ENCODE measurements at regions not wholly inside any gene's neighbourhood (a gene's known extent, or its start where the extent isn't known, plus 50 kb on each side); places are given as distances from the start of the nearest gene placed in this dataset.

GRCh38 chr15:66938114-66938830 lies 127.1 kb upstream of the SMAD3 start:
- TF ChIP-seq EGR1 (IDR thresholded peaks at IDR 0.05) (no peak), USF1 (IDR thresholded peaks at IDR 0.05) (peak; percentile 76)

GRCh38 chr15:66939016-66939415 lies 126.4 kb upstream of the SMAD3 start:
- TF ChIP-seq CREB1 (IDR thresholded peaks at IDR 0.05; ENCODE audit: low read depth) (no peak), NFIC (IDR thresholded peaks at IDR 0.05) (no peak), USF1 (IDR thresholded peaks at IDR 0.05) (no peak), RAD21 (IDR thresholded peaks at IDR 0.05; ENCODE audit: low read depth) (no peak), CEBPB (IDR thresholded peaks at IDR 0.05) (no peak), MAX (IDR thresholded peaks at IDR 0.05) (no peak), EP300 (IDR thresholded peaks at IDR 0.05; ENCODE audit: borderline replicate concordance) (no peak), ZBTB7A (IDR thresholded peaks at IDR 0.05; ENCODE audit: low read depth) (no peak), EGR1 (IDR thresholded peaks at IDR 0.05) (no peak), YY1 (IDR thresholded peaks at IDR 0.05; ENCODE audit: low read depth) (no peak)

GRCh38 chr15:66939451-66940023 lies 125.9 kb upstream of the SMAD3 start:
- no peak for TF ChIP-seq CEBPB (IDR thresholded peaks at IDR 0.05)
- no peak for TF ChIP-seq CREB1 (IDR thresholded peaks at IDR 0.05; ENCODE audit: low read depth)
- no peak for TF ChIP-seq YY1 (IDR thresholded peaks at IDR 0.05; ENCODE audit: low read depth)
- no peak for TF ChIP-seq MAX (IDR thresholded peaks at IDR 0.05)
- TF ChIP-seq NFIC (IDR thresholded peaks at IDR 0.05), result no peak
- no peak for TF ChIP-seq REST (IDR thresholded peaks at IDR 0.05; ENCODE audit: low read depth)
- no peak for TF ChIP-seq ZBTB7A (IDR thresholded peaks at IDR 0.05; ENCODE audit: low read depth)
- TF ChIP-seq EGR1 (IDR thresholded peaks at IDR 0.05), result no peak
- no peak for TF ChIP-seq TAF1 (IDR thresholded peaks at IDR 0.05; ENCODE audit: low read depth)
- TF ChIP-seq EP300 (IDR thresholded peaks at IDR 0.05; ENCODE audit: borderline replicate concordance), result no peak
- TF ChIP-seq USF1 (IDR thresholded peaks at IDR 0.05), result no peak
- no peak for TF ChIP-seq RAD21 (IDR thresholded peaks at IDR 0.05; ENCODE audit: low read depth)
- no peak for TF ChIP-seq TEAD4 (IDR thresholded peaks at IDR 0.05)
- TF ChIP-seq TCF12 (IDR thresholded peaks at IDR 0.05; ENCODE audit: low read depth), result no peak
- TF ChIP-seq FOXM1 (IDR thresholded peaks at IDR 0.05; ENCODE audit: borderline replicate concordance, low read depth), result no peak

GRCh38 chr15:66940368-66940767 lies 125.0 kb upstream of the SMAD3 start:
- TF ChIP-seq TCF12 (IDR thresholded peaks at IDR 0.05; ENCODE audit: low read depth), result no peak
- no peak for TF ChIP-seq YY1 (IDR thresholded peaks at IDR 0.05; ENCODE audit: low read depth)
- no peak for TF ChIP-seq EP300 (IDR thresholded peaks at IDR 0.05; ENCODE audit: borderline replicate concordance)
- no peak for TF ChIP-seq CEBPB (IDR thresholded peaks at IDR 0.05)
- TF ChIP-seq EGR1 (IDR thresholded peaks at IDR 0.05), result no peak
- TF ChIP-seq TAF1 (IDR thresholded peaks at IDR 0.05; ENCODE audit: low read depth), result no peak

GRCh38 chr15:66941108-66941711 lies 124.2 kb upstream of the SMAD3 start:
- TF ChIP-seq ZBTB7A (IDR thresholded peaks at IDR 0.05; ENCODE audit: low read depth) (no peak), MAX (IDR thresholded peaks at IDR 0.05) (no peak), TEAD4 (IDR thresholded peaks at IDR 0.05) (no peak), YY1 (IDR thresholded peaks at IDR 0.05; ENCODE audit: low read depth) (no peak), CREB1 (IDR thresholded peaks at IDR 0.05; ENCODE audit: low read depth) (no peak), FOXM1 (IDR thresholded peaks at IDR 0.05; ENCODE audit: borderline replicate concordance, low read depth) (no peak), EP300 (IDR thresholded peaks at IDR 0.05; ENCODE audit: borderline replicate concordance) (no peak), RAD21 (IDR thresholded peaks at IDR 0.05; ENCODE audit: low read depth) (no peak), TCF12 (IDR thresholded peaks at IDR 0.05; ENCODE audit: low read depth) (no peak), USF1 (IDR thresholded peaks at IDR 0.05) (no peak), EGR1 (IDR thresholded peaks at IDR 0.05) (no peak), TAF1 (IDR thresholded peaks at IDR 0.05; ENCODE audit: low read depth) (no peak), CEBPB (IDR thresholded peaks at IDR 0.05) (no peak), NFIC (IDR thresholded peaks at IDR 0.05) (no peak), REST (IDR thresholded peaks at IDR 0.05; ENCODE audit: low read depth) (no peak)
